ENCODE measurements at regions not wholly inside any gene's neighbourhood (a gene's known extent, or its start where the extent isn't known, plus 50 kb on each side); places are given as distances from the start of the nearest gene placed in this dataset.

DNA sequence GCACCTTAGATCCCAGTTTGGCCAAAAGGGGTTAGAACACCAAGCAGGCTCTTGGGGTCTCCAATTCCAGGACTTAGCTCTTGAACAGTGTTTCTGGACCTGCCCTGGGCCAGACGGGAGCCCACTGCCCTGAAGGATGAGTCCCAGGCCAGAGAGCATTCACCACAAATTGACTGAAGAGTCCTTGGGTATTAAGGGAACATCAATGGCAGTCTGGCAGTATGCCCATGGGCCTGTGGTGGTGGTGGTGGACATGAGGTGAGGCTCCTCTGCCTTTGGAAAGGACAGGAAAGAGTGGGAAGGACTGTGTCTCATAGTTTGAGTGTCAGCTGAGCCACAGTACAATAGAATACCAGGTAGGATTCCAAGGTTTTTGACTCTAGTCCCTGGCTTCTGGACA, 960.0 kb downstream of the DIPK2A start:
- Histone ChIP-seq H2AFZ (ENCODE audit: low read depth, low read length) (no peak overlapping the region), H3K4ac (ENCODE audit: low read depth in 1 of 2, low read length in 2 of 2) (no peak overlapping the region), H3K4me1 (ENCODE audit: control insufficient read depth, insufficient read depth, low read depth, low read length) (no peaks in the 10 kb centered on the region), H3K14ac (ENCODE audit: low read length in 2 of 2) (no peak overlapping the region), H3K23ac (ENCODE audit: low read length in 2 of 2) (no peak overlapping the region), H4K91ac (ENCODE audit: low read length) (no peak overlapping the region), H3K4me2 (ENCODE audit: low read length, poor library complexity, severe bottlenecking) (no peak overlapping the region), H3K27ac (ENCODE audit: low read length, poor library complexity, severe bottlenecking) (no peak overlapping the region), H3K27me3 (ENCODE audit: control insufficient read depth in 1 of 2, insufficient read depth in 1 of 2, low read length in 2 of 2) (no peaks in the 10 kb centered on the region), H2BK15ac (ENCODE audit: low read depth, poor library complexity, severe bottlenecking) (no peak overlapping the region), H4K8ac (ENCODE audit: low read length) (no peak overlapping the region), H3K18ac (ENCODE audit: low read depth in 1 of 2, low read length in 2 of 2) (no peak overlapping the region), H3K9ac (ENCODE audit: low read length) (no peak overlapping the region), H3K79me1 (replicated peaks; ENCODE audit: low read length, poor library complexity, severe bottlenecking) (no peaks in the 10 kb centered on the region), H3K36me3 (ENCODE audit: control insufficient read depth in 1 of 2, insufficient read depth in 2 of 2, low read depth in 1 of 2, low read length in 2 of 2) (no peaks in the 10 kb centered on the region), H2BK12ac (ENCODE audit: low read length in 2 of 2) (no peak overlapping the region), H3K9me3 (ENCODE audit: control insufficient read depth, low read length) (peaks cover 24% of the 10 kb centered on the region), H2AK5ac (ENCODE audit: low read length, severe bottlenecking) (no peak overlapping the region), H2BK5ac (ENCODE audit: low read depth, low read length, poor library complexity, severe bottlenecking) (no peak overlapping the region), H2BK120ac (ENCODE audit: low read depth, low read length) (no peak overlapping the region), H3K4me3 (ENCODE audit: insufficient read depth in 1 of 2, low read depth in 1 of 2, low read length in 2 of 2) (no peak overlapping the region)
- DNase-seq, result no peak
- 70% methylated on average over 1 of the region's 1 CpG for WGBS

DNA sequence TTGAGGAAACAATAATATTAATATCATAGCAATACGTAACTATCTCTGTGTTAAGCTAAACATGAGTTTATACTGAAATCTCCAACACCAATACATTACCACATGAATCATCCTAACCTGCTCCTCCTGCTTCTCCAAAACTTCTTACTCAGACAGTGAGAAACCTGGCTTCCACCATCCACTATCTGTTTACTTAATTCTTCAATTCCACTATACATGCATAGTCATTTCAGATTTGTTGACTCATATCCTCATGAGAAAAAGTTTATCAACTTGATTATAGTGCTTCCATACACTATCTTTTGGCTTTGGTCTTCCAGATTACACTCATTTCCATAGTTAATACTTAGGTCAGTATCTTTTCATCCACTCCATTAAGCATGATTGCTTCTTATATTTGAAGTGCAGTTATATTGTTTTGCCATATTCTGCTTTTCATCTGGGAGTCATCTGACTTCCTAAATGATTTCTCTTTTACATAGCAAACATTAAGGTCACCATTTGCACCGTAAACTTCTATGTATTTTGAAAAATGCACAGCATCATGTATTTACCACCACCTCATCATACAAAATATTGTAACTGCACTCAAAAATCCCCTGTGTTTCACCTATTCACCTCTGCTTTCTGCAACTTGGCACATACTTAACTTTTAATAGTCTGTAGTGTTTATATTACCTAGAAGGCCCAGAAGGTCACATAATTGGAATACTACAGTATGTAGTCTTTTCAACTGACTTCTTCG, 970.6 kb downstream of the DIPK2A start:
- DNase-seq, result no peak
- H2BK15ac ChIP-seq (ENCODE audit: low read depth, poor library complexity, severe bottlenecking), result no peak overlapping the region
- no peak overlapping the region for H2AFZ ChIP-seq (ENCODE audit: low read depth, low read length)
- H2AK5ac ChIP-seq (ENCODE audit: low read length, severe bottlenecking), result no peak overlapping the region
- no peak overlapping the region for H3K4me3 ChIP-seq (ENCODE audit: insufficient read depth in 1 of 2, low read depth in 1 of 2, low read length in 2 of 2)
- H2BK5ac ChIP-seq (ENCODE audit: low read depth, low read length, poor library complexity, severe bottlenecking), result no peak overlapping the region
- H4K91ac ChIP-seq (ENCODE audit: low read length), result no peak overlapping the region
- H2BK12ac ChIP-seq (ENCODE audit: low read length in 2 of 2), result no peak overlapping the region
- no peak overlapping the region for H3K9ac ChIP-seq (ENCODE audit: low read length)
- WGBS, result 50% methylated on average over 2 of the region's 3 CpGs
- no peak overlapping the region for H3K27ac ChIP-seq (ENCODE audit: low read length, poor library complexity, severe bottlenecking)
- no peak overlapping the region for H3K4me2 ChIP-seq (ENCODE audit: low read length, poor library complexity, severe bottlenecking)
- no peaks in the 10 kb centered on the region for H3K36me3 ChIP-seq (ENCODE audit: control insufficient read depth in 1 of 2, insufficient read depth in 2 of 2, low read depth in 1 of 2, low read length in 2 of 2)
- no peak overlapping the region for H3K18ac ChIP-seq (ENCODE audit: low read depth in 1 of 2, low read length in 2 of 2)
- H4K8ac ChIP-seq (ENCODE audit: low read length), result no peak overlapping the region
- H3K79me1 ChIP-seq (replicated peaks; ENCODE audit: low read length, poor library complexity, severe bottlenecking), result no peaks in the 10 kb centered on the region
- no peak overlapping the region for H3K14ac ChIP-seq (ENCODE audit: low read length in 2 of 2)
- H3K4me1 ChIP-seq (ENCODE audit: control insufficient read depth, insufficient read depth, low read depth, low read length), result no peaks in the 10 kb centered on the region
- H2BK120ac ChIP-seq (ENCODE audit: low read depth, low read length), result no peak overlapping the region
- H3K4ac ChIP-seq (ENCODE audit: low read depth in 1 of 2, low read length in 2 of 2), result no peak overlapping the region
- no peaks in the 10 kb centered on the region for H3K27me3 ChIP-seq (ENCODE audit: control insufficient read depth in 1 of 2, insufficient read depth in 1 of 2, low read length in 2 of 2)
- H3K23ac ChIP-seq (ENCODE audit: low read length in 2 of 2), result no peak overlapping the region
- peaks cover 8% of the 10 kb centered on the region for H3K9me3 ChIP-seq (ENCODE audit: control insufficient read depth, low read length)

- H3K27me3 ChIP-seq (ENCODE audit: control insufficient read depth in 1 of 2, insufficient read depth in 1 of 2, low read length in 2 of 2), result no peaks in the 10 kb centered on the region
- H3K4me2 ChIP-seq (ENCODE audit: low read length, poor library complexity, severe bottlenecking), result no peak overlapping the region
- H2BK5ac ChIP-seq (ENCODE audit: low read depth, low read length, poor library complexity, severe bottlenecking), result no peak overlapping the region
- H2BK12ac ChIP-seq (ENCODE audit: low read length in 2 of 2), result no peak overlapping the region
- H3K4me3 ChIP-seq (ENCODE audit: insufficient read depth in 1 of 2, low read depth in 1 of 2, low read length in 2 of 2), result no peak overlapping the region
- no peak overlapping the region for H3K9ac ChIP-seq (ENCODE audit: low read length)
- H2BK15ac ChIP-seq (ENCODE audit: low read depth, poor library complexity, severe bottlenecking), result no peak overlapping the region
- H3K4ac ChIP-seq (ENCODE audit: low read depth in 1 of 2, low read length in 2 of 2), result no peak overlapping the region
- peaks cover 13% of the 10 kb centered on the region for H3K9me3 ChIP-seq (ENCODE audit: control insufficient read depth, low read length)
- H3K36me3 ChIP-seq (ENCODE audit: control insufficient read depth in 1 of 2, insufficient read depth in 2 of 2, low read depth in 1 of 2, low read length in 2 of 2), result no peaks in the 10 kb centered on the region
- H2BK120ac ChIP-seq (ENCODE audit: low read depth, low read length), result no peak overlapping the region
- H4K8ac ChIP-seq (ENCODE audit: low read length), result no peak overlapping the region
- H3K23ac ChIP-seq (ENCODE audit: low read length in 2 of 2), result no peak overlapping the region
- H4K91ac ChIP-seq (ENCODE audit: low read length), result no peak overlapping the region
- no peak overlapping the region for H2AFZ ChIP-seq (ENCODE audit: low read depth, low read length)
- no peak overlapping the region for H3K14ac ChIP-seq (ENCODE audit: low read length in 2 of 2)
- no peak overlapping the region for H2AK5ac ChIP-seq (ENCODE audit: low read length, severe bottlenecking)
- no peaks in the 10 kb centered on the region for H3K4me1 ChIP-seq (ENCODE audit: control insufficient read depth, insufficient read depth, low read depth, low read length)
- no peak overlapping the region for H3K27ac ChIP-seq (ENCODE audit: low read length, poor library complexity, severe bottlenecking)
- 86% methylated on average over 3 of the region's 3 CpGs for WGBS
- DNase-seq, result no peak
- H3K79me1 ChIP-seq (replicated peaks; ENCODE audit: low read length, poor library complexity, severe bottlenecking), result no peaks in the 10 kb centered on the region
- H3K18ac ChIP-seq (ENCODE audit: low read depth in 1 of 2, low read length in 2 of 2), result no peak overlapping the region
Observed at GRCh38 chr3:144942838-144943197, 971.2 kb downstream of the DIPK2A start.

DNA sequence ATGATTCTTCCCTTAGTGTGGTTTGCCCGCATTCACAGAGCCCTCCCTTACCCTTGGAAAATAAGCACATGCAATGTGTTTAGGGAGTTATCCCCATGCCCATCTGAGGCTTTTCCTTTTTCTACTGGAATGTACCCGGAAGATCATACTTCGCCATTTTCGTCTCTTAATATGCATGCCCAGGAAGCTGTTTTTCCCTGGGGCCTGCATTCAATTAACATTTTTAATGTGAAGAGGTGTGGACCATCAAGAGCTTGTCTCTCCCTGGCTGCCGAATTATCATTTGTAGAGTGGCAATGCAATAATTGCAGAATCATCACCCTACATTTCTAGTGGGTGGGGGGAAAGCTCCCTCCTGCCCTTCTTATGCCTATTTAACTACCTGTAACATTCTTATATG, 976.3 kb downstream of the DIPK2A start:
- no peak overlapping the region for H3K23ac ChIP-seq (ENCODE audit: low read length in 2 of 2)
- no peak overlapping the region for H3K4ac ChIP-seq (ENCODE audit: low read depth in 1 of 2, low read length in 2 of 2)
- H2BK12ac ChIP-seq (ENCODE audit: low read length in 2 of 2), result no peak overlapping the region
- H2AFZ ChIP-seq (ENCODE audit: low read depth, low read length), result no peak overlapping the region
- no peak overlapping the region for H2BK120ac ChIP-seq (ENCODE audit: low read depth, low read length)
- H3K27me3 ChIP-seq (ENCODE audit: control insufficient read depth in 1 of 2, insufficient read depth in 1 of 2, low read length in 2 of 2), result no peaks in the 10 kb centered on the region
- H3K4me1 ChIP-seq (ENCODE audit: control insufficient read depth, insufficient read depth, low read depth, low read length), result no peaks in the 10 kb centered on the region
- no peak overlapping the region for H3K4me2 ChIP-seq (ENCODE audit: low read length, poor library complexity, severe bottlenecking)
- peaks cover 28% of the 10 kb centered on the region for H3K9me3 ChIP-seq (ENCODE audit: control insufficient read depth, low read length)
- H2AK5ac ChIP-seq (ENCODE audit: low read length, severe bottlenecking), result no peak overlapping the region
- 98% methylated on average over 5 of the region's 5 CpGs for WGBS
- H4K8ac ChIP-seq (ENCODE audit: low read length), result no peak overlapping the region
- no peaks in the 10 kb centered on the region for H3K79me1 ChIP-seq (replicated peaks; ENCODE audit: low read length, poor library complexity, severe bottlenecking)
- H4K91ac ChIP-seq (ENCODE audit: low read length), result no peak overlapping the region
- H3K4me3 ChIP-seq (ENCODE audit: insufficient read depth in 1 of 2, low read depth in 1 of 2, low read length in 2 of 2), result no peak overlapping the region
- no peak overlapping the region for H3K18ac ChIP-seq (ENCODE audit: low read depth in 1 of 2, low read length in 2 of 2)
- H2BK5ac ChIP-seq (ENCODE audit: low read depth, low read length, poor library complexity, severe bottlenecking), result no peak overlapping the region
- no peak overlapping the region for H2BK15ac ChIP-seq (ENCODE audit: low read depth, poor library complexity, severe bottlenecking)
- no peak overlapping the region for H3K9ac ChIP-seq (ENCODE audit: low read length)
- no peaks in the 10 kb centered on the region for H3K36me3 ChIP-seq (ENCODE audit: control insufficient read depth in 1 of 2, insufficient read depth in 2 of 2, low read depth in 1 of 2, low read length in 2 of 2)
- H3K14ac ChIP-seq (ENCODE audit: low read length in 2 of 2), result no peak overlapping the region
- no peak for DNase-seq
- no peak overlapping the region for H3K27ac ChIP-seq (ENCODE audit: low read length, poor library complexity, severe bottlenecking)
